ENCODE measurements at regions not wholly inside any gene's neighbourhood (a gene's known extent, or its start where the extent isn't known, plus 50 kb on each side); places are given as distances from the start of the nearest gene placed in this dataset.

DNA sequence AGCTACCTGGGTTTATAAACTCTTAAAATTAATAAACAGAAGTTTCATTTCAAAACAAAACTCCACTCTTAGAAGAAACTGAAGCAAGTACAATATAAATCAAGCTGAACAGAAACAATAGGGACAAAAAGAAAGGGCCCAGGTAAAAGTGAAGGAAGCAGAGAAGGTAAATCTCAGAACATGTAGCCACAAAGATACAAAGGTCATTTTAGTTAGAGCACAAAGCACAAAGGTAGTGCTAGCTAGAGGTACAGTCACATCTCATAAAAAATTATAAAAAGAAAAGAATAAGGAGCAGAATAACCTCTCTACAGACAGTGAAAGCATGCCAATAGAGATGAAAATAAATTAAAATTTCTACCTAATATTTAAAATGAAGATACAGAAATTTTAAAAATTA is 90.4 kb upstream of the C5orf63 start:
- no peaks in the 10 kb centered on the region for H3K36me3 ChIP-seq (ENCODE audit: control insufficient read depth in 4 of 4, insufficient read depth in 3 of 4, low read depth in 1 of 4, low read length in 3 of 4)
- H3K27me3 ChIP-seq (ENCODE audit: control insufficient read depth in 4 of 4, insufficient read depth in 4 of 4, low read length in 3 of 4), result no peaks in the 10 kb centered on the region
- no peak for TF ChIP-seq EGR1 (IDR thresholded peaks at IDR 0.05; ENCODE audit: low read depth in 2 of 2)
- TF ChIP-seq, protein P1, sequence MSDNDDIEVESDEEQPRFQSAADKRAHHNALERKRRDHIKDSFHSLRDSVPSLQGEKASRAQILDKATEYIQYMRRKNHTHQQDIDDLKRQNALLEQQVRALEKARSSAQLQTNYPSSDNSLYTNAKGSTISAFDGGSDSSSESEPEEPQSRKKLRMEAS (IDR thresholded peaks at IDR 0.05), result no peak
- H3K4me3 ChIP-seq (ENCODE audit: low read depth in 1 of 3, low read length in 3 of 3), result no peak overlapping the region
- no peak overlapping the region for H3K9ac ChIP-seq (ENCODE audit: low read depth in 1 of 2, low read length in 2 of 2)
- DNase-seq (ENCODE audit: low spot score), result no peak
- H3K4me1 ChIP-seq (ENCODE audit: control insufficient read depth in 4 of 4, insufficient read depth in 4 of 4, low read length in 3 of 4), result no peaks in the 10 kb centered on the region
- H3K9me3 ChIP-seq (ENCODE audit: control insufficient read depth in 4 of 4, low read length in 3 of 4), result peaks cover 0 to 3% (median 0%) of the 10 kb centered on the region in 4 donors
- no peak overlapping the region for H3K27ac ChIP-seq (ENCODE audit: low read depth in 1 of 2, low read length in 2 of 2)

DNA sequence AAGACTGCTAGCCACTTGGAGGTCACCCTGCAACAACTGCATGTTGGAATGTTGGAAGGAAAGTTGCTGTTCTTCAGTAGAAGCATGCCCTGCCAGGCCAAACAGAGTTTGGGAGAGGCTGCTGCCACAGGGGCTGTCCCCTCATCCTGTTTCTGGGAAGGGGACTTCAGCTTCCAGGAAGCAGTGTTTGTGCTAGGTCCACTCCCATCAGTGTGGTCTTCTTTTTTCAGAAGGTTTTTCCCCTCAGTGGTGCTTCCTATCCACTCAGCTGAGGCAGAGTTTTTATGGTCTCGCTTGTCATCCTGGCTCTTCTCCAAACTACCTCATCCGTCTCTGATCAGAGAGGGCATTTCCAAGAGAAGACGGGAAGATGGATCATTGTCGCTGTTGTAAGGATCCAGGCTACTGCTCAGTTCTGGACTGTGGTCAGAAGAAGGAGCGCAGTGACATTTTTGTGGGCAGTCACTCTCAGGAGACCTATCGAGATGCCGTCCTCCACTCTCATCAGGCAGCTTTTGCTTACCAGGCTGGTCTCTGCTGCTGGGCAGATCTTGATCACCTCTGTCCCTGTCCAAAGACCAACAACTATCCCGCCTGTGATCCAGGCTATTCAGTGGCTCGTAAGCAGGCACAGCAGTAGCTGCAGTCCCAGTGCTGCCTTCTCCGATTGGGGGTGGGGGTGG is 97.8 kb upstream of the C5orf63 start:
- DNase-seq (ENCODE audit: low spot score), result no peak
- no peak overlapping the region for H3K27ac ChIP-seq (ENCODE audit: low read depth in 1 of 2, low read length in 2 of 2)
- H3K9ac ChIP-seq (ENCODE audit: low read depth in 1 of 2, low read length in 2 of 2), result no peak overlapping the region
- H3K9me3 ChIP-seq (ENCODE audit: control insufficient read depth in 4 of 4, low read length in 3 of 4), result peaks cover 0 to 7% (median 0%) of the 10 kb centered on the region in 4 donors
- H3K4me1 ChIP-seq (ENCODE audit: control insufficient read depth in 4 of 4, insufficient read depth in 4 of 4, low read length in 3 of 4), result no peaks in the 10 kb centered on the region
- H3K27me3 ChIP-seq (ENCODE audit: control insufficient read depth in 4 of 4, insufficient read depth in 4 of 4, low read length in 3 of 4), result no peaks in the 10 kb centered on the region
- WGBS, result 91% methylated on average over 10 of the region's 10 CpGs
- H3K36me3 ChIP-seq (ENCODE audit: control insufficient read depth in 4 of 4, insufficient read depth in 3 of 4, low read depth in 1 of 4, low read length in 3 of 4), result no peaks in the 10 kb centered on the region
- TF ChIP-seq SP1 (IDR thresholded peaks at IDR 0.05), result no peak
- TF ChIP-seq, protein P2, sequence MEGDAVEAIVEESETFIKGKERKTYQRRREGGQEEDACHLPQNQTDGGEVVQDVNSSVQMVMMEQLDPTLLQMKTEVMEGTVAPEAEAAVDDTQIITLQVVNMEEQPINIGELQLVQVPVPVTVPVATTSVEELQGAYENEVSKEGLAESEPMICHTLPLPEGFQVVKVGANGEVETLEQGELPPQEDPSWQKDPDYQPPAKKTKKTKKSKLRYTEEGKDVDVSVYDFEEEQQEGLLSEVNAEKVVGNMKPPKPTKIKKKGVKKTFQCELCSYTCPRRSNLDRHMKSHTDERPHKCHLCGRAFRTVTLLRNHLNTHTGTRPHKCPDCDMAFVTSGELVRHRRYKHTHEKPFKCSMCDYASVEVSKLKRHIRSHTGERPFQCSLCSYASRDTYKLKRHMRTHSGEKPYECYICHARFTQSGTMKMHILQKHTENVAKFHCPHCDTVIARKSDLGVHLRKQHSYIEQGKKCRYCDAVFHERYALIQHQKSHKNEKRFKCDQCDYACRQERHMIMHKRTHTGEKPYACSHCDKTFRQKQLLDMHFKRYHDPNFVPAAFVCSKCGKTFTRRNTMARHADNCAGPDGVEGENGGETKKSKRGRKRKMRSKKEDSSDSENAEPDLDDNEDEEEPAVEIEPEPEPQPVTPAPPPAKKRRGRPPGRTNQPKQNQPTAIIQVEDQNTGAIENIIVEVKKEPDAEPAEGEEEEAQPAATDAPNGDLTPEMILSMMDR (IDR thresholded peaks at IDR 0.05; ENCODE audit: low read depth, low read length, missing input control), result no peak
- TF ChIP-seq, protein P1 (IDR thresholded peaks at IDR 0.05), result no peak
- no peak for TF ChIP-seq JUND (IDR thresholded peaks at IDR 0.05)
- TF ChIP-seq, protein P3, sequence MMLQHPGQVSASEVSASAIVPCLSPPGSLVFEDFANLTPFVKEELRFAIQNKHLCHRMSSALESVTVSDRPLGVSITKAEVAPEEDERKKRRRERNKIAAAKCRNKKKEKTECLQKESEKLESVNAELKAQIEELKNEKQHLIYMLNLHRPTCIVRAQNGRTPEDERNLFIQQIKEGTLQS (IDR thresholded peaks at IDR 0.05), result no peak
- TF ChIP-seq TAF1 (conservative IDR thresholded peaks at IDR 0.05), result no peak
- no peak for TF ChIP-seq RXRA (IDR thresholded peaks at IDR 0.05)
- no peak for TF ChIP-seq EGR1 (IDR thresholded peaks at IDR 0.05; ENCODE audit: low read depth in 2 of 2)
- no peak for TF ChIP-seq FOXA2 (IDR thresholded peaks at IDR 0.05)
- no peak for TF ChIP-seq NR2F2 (IDR thresholded peaks at IDR 0.05)
- TF ChIP-seq, protein P4, sequence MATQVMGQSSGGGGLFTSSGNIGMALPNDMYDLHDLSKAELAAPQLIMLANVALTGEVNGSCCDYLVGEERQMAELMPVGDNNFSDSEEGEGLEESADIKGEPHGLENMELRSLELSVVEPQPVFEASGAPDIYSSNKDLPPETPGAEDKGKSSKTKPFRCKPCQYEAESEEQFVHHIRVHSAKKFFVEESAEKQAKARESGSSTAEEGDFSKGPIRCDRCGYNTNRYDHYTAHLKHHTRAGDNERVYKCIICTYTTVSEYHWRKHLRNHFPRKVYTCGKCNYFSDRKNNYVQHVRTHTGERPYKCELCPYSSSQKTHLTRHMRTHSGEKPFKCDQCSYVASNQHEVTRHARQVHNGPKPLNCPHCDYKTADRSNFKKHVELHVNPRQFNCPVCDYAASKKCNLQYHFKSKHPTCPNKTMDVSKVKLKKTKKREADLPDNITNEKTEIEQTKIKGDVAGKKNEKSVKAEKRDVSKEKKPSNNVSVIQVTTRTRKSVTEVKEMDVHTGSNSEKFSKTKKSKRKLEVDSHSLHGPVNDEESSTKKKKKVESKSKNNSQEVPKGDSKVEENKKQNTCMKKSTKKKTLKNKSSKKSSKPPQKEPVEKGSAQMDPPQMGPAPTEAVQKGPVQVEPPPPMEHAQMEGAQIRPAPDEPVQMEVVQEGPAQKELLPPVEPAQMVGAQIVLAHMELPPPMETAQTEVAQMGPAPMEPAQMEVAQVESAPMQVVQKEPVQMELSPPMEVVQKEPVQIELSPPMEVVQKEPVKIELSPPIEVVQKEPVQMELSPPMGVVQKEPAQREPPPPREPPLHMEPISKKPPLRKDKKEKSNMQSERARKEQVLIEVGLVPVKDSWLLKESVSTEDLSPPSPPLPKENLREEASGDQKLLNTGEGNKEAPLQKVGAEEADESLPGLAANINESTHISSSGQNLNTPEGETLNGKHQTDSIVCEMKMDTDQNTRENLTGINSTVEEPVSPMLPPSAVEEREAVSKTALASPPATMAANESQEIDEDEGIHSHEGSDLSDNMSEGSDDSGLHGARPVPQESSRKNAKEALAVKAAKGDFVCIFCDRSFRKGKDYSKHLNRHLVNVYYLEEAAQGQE (IDR thresholded peaks at IDR 0.05), result no peak
- TF ChIP-seq FOXA1 (IDR thresholded peaks at IDR 0.05), result no peak
- TF ChIP-seq RAD21 (IDR thresholded peaks at IDR 0.05), result no peak
- TF ChIP-seq, protein P5, sequence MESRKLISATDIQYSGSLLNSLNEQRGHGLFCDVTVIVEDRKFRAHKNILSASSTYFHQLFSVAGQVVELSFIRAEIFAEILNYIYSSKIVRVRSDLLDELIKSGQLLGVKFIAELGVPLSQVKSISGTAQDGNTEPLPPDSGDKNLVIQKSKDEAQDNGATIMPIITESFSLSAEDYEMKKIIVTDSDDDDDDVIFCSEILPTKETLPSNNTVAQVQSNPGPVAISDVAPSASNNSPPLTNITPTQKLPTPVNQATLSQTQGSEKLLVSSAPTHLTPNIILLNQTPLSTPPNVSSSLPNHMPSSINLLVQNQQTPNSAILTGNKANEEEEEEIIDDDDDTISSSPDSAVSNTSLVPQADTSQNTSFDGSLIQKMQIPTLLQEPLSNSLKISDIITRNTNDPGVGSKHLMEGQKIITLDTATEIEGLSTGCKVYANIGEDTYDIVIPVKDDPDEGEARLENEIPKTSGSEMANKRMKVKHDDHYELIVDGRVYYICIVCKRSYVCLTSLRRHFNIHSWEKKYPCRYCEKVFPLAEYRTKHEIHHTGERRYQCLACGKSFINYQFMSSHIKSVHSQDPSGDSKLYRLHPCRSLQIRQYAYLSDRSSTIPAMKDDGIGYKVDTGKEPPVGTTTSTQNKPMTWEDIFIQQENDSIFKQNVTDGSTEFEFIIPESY (IDR thresholded peaks at IDR 0.05), result no peak
- no peak for TF ChIP-seq HNF4A (conservative IDR thresholded peaks at IDR 0.05)
- no peak for TF ChIP-seq GABPA (IDR thresholded peaks at IDR 0.05 in 1 of 2, conservative IDR thresholded peaks at IDR 0.05 in 1 of 2)
- no peak for TF ChIP-seq HNF4G (IDR thresholded peaks at IDR 0.05)
- TF ChIP-seq YY1 (IDR thresholded peaks at IDR 0.05), result no peak
- H3K4me3 ChIP-seq (ENCODE audit: low read depth in 1 of 3, low read length in 3 of 3), result no peak overlapping the region

Measured in liver (tissue), 8 donors.